Activated naive CD8-positive, alpha-beta T cell treated with anti-CD3 and anti-CD28 coated beads, Interleukin-2, amount 50 U/mL, for 24 hours (primary cell): ENCODE measurements at regions not wholly inside any gene's neighbourhood (a gene's known extent, or its start where the extent isn't known, plus 50 kb on each side); places are given as distances from the start of the nearest gene placed in this dataset.
"Not testable (repeated sequence)": the region's sequence is repeated elsewhere in the genome, so short reads cannot be mapped to it uniquely, and the experiment has no call there.

Source experiments
- ATAC-seq: fragments of 150-1000 bp; cut with Tn5 transposase; one replicate; pipeline ENCODE4 v1.10.0; 2021
- DNase-seq: peaks from one replicate; pipeline ENCODE4 v3.0.0; 2021
- H3K27ac Mint-ChIP-seq: one replicate; pipeline ENCODE4 v1.8.0; 2021; ENCODE audit warnings: mild to moderate bottlenecking, mixed read lengths
- H3K27me3 Mint-ChIP-seq: one replicate; pipeline ENCODE4 v1.8.0; 2021; ENCODE audit warnings: mixed read lengths
- H3K36me3 Mint-ChIP-seq: one replicate; pipeline ENCODE4 v1.8.0; 2021; ENCODE audit warnings: low read depth, mixed read lengths
- H3K4me1 Mint-ChIP-seq: one replicate; pipeline ENCODE4 v1.8.0; 2021; ENCODE audit warnings: mixed read lengths
- H3K4me3 Mint-ChIP-seq: one replicate; pipeline ENCODE4 v1.8.0; 2021; ENCODE audit warnings: mild to moderate bottlenecking, moderate library complexity, mixed read lengths
- H3K9me3 Mint-ChIP-seq: one replicate; pipeline ENCODE4 v1.8.0; 2021; ENCODE audit warnings: mixed read lengths

DNA sequence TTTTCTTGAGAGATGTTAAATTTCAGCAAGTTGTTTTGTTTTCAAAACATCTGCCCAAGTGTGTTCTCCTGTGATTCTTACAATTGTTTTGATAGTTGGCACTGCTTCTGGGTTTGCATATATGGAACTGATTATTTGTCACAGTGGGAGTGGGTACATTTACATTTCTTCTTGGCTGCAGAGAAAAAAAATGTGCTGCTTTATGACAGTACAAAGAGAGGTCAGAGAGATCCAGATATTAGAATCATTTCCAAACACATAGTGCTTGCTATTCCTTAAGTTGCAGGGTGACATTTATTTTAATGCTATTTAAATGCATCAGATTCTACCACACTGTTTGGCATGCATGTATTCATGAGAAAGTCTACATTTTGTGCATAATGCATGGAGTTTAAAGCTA lies 303.5 kb upstream of the MDGA2 start:
- Mint-ChIP-seq H3K4me3 (no peak overlapping the region), H3K9me3 (peaks cover 7% of the 10 kb centered on the region), H3K27ac (no peak overlapping the region), H3K4me1 (no peaks in the 10 kb centered on the region), H3K36me3 (no peaks in the 10 kb centered on the region), H3K27me3 (no peaks in the 10 kb centered on the region)
- ATAC-seq = no peak
- no peak for DNase-seq

DNA sequence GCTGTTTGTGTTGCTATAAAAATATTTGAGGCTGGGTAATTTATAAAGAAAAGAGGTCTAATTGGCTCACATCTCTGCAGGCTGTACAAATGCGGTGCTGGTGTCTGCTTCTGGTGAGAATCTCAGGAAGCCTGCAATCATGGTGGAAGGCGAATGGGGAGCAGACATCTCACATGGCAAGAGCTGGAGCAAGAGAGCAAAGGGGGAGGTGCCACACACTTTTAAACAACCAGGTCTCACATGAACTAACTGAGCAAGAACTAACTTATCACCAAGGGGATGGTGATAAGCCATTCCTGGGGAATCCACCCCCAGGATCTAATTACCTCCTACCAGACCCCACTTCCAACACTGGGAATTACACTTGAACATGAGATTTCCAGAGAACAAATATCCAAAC lies 300.7 kb upstream of the MDGA2 start:
- H3K9me3 Mint-ChIP-seq = peaks cover 6% of the 10 kb centered on the region
- H3K27ac Mint-ChIP-seq = no peak overlapping the region
- H3K4me1 Mint-ChIP-seq = no peaks in the 10 kb centered on the region
- ATAC-seq (no peak), DNase-seq (no peak)
- H3K27me3 Mint-ChIP-seq = no peaks in the 10 kb centered on the region
- H3K36me3 Mint-ChIP-seq = no peaks in the 10 kb centered on the region
- no peak overlapping the region for H3K4me3 Mint-ChIP-seq

DNA sequence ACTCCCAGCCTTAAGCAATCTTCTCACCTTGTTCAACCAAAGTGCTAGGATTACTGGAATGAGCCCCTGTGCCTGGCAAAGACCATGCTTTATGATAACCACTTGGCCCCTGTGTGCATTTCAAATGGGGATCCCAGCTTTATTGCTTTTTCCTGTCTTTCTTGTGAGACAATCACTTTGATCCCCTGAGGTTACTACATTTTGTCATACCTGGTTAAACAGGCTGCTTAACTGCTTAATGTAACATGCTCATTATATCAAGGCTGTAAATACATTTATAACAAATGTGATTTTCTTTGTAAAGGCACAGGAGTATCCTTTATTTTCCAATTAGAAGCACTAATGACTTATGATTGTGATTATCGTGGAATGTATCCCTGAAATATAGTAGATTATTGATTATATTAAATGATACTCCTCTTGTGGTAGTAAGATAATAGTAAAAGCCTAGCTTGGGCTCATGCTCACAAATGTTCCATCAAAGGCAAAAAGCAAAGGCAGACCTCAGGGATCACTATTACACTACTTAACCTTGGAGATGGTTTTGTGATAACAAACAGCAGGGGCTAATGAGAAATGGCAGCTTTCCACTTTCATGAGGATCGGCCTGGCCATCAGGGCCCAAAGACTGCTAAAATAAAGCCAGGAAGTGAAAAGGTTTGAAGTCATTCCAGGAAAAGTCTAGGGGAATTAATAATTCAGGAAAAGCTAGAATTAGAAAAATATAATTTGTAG lies 290.8 kb upstream of the MDGA2 start:
- ATAC-seq (no peak), DNase-seq (no peak)
- no peaks in the 10 kb centered on the region for H3K4me1 Mint-ChIP-seq
- no peaks in the 10 kb centered on the region for H3K36me3 Mint-ChIP-seq
- no peaks in the 10 kb centered on the region for H3K27me3 Mint-ChIP-seq
- no peak overlapping the region for H3K27ac Mint-ChIP-seq
- H3K9me3 Mint-ChIP-seq = peaks cover 4% of the 10 kb centered on the region
- H3K4me3 Mint-ChIP-seq = no peak overlapping the region

DNA sequence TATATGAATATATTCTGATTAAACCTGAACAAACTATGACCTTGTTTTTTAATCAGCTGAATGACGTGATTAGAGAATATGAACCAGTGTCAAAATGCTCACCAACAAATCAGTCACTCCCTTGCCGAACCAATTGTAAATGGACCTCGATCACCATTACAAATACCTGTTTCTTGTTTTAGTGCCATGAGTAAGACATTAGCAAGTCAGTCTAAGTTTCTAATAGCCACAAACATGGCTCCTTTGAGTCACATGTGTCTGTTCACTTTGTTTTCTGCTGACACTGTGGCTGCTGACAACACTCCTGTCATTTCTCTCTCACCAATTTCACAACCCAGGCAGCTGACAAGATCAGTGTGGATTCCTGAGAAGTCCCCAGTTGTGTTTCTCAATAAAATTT lies 286.2 kb upstream of the MDGA2 start:
- H3K36me3 Mint-ChIP-seq = no peaks in the 10 kb centered on the region
- H3K27ac Mint-ChIP-seq = no peak overlapping the region
- no peaks in the 10 kb centered on the region for H3K27me3 Mint-ChIP-seq
- H3K4me3 Mint-ChIP-seq = no peak overlapping the region
- no peaks in the 10 kb centered on the region for H3K4me1 Mint-ChIP-seq
- no peak for DNase-seq
- no peaks in the 10 kb centered on the region for H3K9me3 Mint-ChIP-seq
- ATAC-seq = no peak

DNA sequence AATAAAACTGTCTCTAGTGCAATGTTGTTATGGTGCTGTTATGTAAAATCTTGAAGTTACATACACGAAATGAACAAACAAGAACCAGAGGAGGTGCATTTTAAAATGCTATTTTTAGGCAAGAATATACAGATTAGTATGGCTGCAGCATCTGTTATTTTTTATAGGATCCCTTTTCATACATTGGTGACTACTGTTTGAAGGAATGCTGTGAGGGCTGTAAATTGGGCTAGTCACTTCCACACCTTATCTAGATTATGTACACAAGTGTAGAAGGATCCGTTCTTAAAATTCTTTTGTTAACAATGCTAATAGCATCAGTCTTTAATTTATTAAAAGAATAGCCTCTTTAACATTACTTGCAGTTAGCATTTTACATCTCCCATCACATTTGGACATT lies 284.3 kb upstream of the MDGA2 start:
- ATAC-seq (no peak), DNase-seq (no peak)
- no peaks in the 10 kb centered on the region for H3K36me3 Mint-ChIP-seq
- no peaks in the 10 kb centered on the region for H3K9me3 Mint-ChIP-seq
- no peaks in the 10 kb centered on the region for H3K4me1 Mint-ChIP-seq
- no peaks in the 10 kb centered on the region for H3K27me3 Mint-ChIP-seq
- no peak overlapping the region for H3K4me3 Mint-ChIP-seq
- H3K27ac Mint-ChIP-seq = no peak overlapping the region

DNA sequence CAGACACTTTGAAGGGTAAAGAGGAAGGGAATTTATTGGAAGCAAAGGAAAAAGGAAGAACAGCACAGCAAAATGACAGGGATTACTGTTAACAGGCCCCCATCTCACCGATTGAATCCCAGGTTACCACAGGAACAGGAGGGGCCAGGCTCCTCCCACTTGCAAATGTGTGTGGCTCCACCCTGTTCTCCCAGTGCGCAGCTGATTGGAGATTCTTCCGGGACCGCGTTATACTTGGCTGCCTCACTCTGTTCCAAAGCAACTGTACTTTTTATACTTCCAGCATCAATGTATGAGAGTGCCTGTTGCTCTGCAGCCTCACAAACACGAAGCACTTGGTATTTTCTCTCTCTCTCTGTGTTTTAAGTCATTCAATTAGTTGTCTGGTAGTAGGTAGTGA lies 273.6 kb upstream of the MDGA2 start:
- no peaks in the 10 kb centered on the region for H3K27me3 Mint-ChIP-seq
- no peaks in the 10 kb centered on the region for H3K4me1 Mint-ChIP-seq
- no peak overlapping the region for H3K27ac Mint-ChIP-seq
- DNase-seq (no peak), ATAC-seq (no peak)
- H3K4me3 Mint-ChIP-seq = no peak overlapping the region
- H3K9me3 Mint-ChIP-seq = no peaks in the 10 kb centered on the region
- no peaks in the 10 kb centered on the region for H3K36me3 Mint-ChIP-seq

DNA sequence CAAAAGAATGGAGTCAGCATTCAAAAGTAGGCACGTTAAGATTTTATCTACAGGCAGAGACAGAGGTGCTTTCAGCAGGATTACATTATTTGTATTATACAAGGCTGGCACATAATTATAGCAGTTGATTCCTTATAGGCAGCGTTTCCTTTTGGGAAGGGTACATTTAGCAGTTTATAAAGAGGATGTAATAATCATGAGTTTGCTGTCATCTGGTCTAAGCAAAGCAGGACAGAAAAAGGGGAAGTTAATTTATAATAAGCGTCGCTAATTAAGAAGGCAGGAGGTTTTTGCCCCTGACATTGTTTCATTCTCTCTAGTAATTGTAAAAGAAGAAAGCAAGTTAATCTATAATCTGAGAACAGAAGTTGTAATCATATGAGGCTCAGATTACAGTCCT lies 259.9 kb upstream of the MDGA2 start:
- Mint-ChIP-seq H3K27ac (no peak overlapping the region), H3K9me3 (peaks cover 4% of the 10 kb centered on the region), H3K36me3 (no peaks in the 10 kb centered on the region), H3K4me3 (no peak overlapping the region), H3K27me3 (no peaks in the 10 kb centered on the region), H3K4me1 (no peaks in the 10 kb centered on the region)
- no peak for DNase-seq
- ATAC-seq = no peak

DNA sequence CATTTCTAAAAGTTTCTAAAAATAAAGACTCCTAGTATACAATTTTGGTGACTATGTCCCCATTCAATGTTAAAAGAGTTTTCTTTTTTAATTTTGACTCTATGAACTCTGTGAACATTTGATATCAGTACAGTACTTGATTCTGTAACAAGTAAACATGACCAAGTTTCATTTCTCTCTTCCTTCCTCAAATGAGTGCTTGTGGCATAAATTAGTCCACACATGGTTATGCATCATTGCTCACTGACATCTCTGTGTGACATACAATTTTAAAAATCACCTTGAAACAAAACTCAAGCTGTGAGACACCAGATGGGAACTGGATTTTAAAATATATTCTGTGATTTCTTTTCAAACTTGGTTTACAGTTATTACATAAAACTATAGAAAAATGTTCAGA lies 253.9 kb upstream of the MDGA2 start:
- Mint-ChIP-seq H3K36me3 (no peaks in the 10 kb centered on the region), H3K27ac (no peak overlapping the region), H3K9me3 (peaks cover 10% of the 10 kb centered on the region), H3K4me1 (peaks cover 2% of the 10 kb centered on the region), H3K4me3 (no peak overlapping the region), H3K27me3 (no peaks in the 10 kb centered on the region)
- no peak for DNase-seq
- no peak for ATAC-seq

DNA sequence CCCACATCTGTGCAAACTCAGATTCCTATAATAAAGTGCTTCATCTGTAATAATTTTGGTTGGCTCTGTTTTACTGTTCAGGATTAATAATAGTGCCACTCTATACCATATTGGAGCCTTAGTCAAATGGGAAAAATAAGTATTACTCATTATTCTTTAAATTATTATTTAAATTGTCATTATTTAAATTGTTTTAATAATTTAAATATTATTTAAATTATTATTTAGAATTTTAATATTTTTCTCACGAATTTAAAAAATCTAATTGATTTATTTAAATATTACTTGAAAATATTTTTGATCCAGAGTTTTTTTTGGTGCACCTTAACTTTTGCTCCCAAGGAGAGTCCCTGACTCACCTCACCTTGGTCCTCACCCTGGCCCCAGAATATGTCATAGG lies 245.7 kb upstream of the MDGA2 start:
- Mint-ChIP-seq H3K27ac (no peak overlapping the region), H3K9me3 (peaks cover 8% of the 10 kb centered on the region), H3K4me3 (no peak overlapping the region), H3K27me3 (no peaks in the 10 kb centered on the region), H3K36me3 (no peaks in the 10 kb centered on the region), H3K4me1 (peaks cover 5% of the 10 kb centered on the region)
- DNase-seq (no peak), ATAC-seq (no peak)

DNA sequence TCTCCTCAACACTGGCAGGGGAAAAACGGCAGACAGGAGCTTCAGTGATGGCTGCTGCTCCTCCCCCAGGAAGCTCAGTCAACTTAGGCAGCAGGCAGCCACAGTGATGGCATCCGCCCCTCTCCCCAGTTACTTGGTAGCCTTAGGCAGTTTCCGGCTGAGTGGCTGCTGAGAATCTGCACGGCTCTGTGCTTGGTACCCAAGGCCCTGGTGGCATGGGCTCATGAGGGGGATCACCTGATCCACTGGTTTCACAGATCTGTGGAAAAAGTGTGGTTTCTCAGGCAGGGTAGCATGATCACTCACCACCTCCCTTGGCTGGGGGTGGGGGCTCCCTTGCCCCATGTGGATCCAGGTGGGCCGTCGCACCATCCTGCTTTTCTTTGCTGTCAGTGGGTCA lies 244.6 kb upstream of the MDGA2 start:
- H3K4me1 Mint-ChIP-seq = peaks cover 5% of the 10 kb centered on the region
- no peaks in the 10 kb centered on the region for H3K27me3 Mint-ChIP-seq
- DNase-seq = no peak
- no peak for ATAC-seq
- H3K36me3 Mint-ChIP-seq = no peaks in the 10 kb centered on the region
- peaks cover 4% of the 10 kb centered on the region for H3K9me3 Mint-ChIP-seq
- no peak overlapping the region for H3K27ac Mint-ChIP-seq
- no peak overlapping the region for H3K4me3 Mint-ChIP-seq

DNA sequence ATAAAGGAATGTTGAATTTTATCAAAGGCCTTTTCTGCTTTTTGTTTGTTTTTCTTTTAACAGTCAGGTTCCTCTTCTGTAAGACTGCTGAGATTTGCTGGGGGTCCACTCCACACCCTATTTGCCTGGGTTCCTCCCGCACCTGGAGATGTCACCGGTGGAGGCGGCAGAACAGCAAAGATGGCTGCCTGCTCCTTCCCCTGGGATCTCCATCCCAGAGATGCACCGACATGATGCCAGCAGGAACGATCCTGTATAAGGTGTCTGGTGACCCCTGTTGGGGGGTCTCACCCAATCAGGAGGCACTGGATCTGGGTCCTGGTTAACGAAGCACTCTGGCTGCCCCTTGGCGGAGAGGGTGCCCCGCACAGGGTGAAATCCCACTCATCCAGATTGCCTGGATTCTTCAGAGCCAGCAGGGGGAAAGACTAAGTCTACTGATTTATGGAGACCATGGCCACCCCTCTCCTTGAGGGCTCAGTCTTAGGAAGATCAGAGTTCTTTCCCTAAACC lies 244.0 kb upstream of the MDGA2 start:
- H3K27ac Mint-ChIP-seq = no peak overlapping the region

DNA sequence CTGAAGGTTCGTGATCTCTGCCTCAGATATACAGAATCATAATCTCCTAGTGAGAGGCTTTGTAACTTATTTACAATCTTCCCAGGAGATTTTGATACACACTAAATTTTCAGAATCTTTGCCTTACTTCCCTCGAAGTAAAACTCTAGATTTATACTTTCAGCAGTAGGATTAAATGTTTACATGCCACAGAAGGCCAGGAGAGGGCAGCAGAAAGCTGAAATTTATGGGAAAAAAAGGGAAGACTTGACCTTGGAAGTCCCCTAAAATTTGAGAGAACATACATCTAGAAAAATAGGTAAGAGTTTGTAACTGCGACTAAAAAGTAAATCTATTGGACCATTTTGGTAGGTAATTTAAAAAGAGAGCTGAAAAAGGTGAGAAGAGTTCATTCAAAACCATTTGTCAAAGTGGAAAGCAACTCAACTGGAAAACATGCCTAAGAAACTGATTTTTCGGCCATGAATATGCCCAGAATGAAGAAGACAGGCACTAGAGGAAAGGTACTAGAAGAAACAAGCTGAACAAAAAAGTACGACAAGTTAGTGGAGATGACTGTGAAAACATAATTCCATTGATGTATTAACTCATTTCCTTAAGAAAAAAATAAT lies 242.0 kb upstream of the MDGA2 start:
- Mint-ChIP-seq H3K4me1 (peaks cover 5% of the 10 kb centered on the region), H3K9me3 (peaks cover 4% of the 10 kb centered on the region), H3K36me3 (no peaks in the 10 kb centered on the region), H3K4me3 (no peak overlapping the region), H3K27me3 (no peaks in the 10 kb centered on the region), H3K27ac (no peak overlapping the region)
- no peak for DNase-seq
- ATAC-seq = no peak

More for the DNA sequence above, 244.0 kb upstream of the MDGA2 start:
- peaks cover 5% of the 10 kb centered on the region for H3K4me1 Mint-ChIP-seq
- no peaks in the 10 kb centered on the region for H3K27me3 Mint-ChIP-seq
- ATAC-seq (no peak), DNase-seq (no peak)
- H3K36me3 Mint-ChIP-seq = no peaks in the 10 kb centered on the region
- H3K4me3 Mint-ChIP-seq = no peak overlapping the region
- peaks cover 4% of the 10 kb centered on the region for H3K9me3 Mint-ChIP-seq

DNA sequence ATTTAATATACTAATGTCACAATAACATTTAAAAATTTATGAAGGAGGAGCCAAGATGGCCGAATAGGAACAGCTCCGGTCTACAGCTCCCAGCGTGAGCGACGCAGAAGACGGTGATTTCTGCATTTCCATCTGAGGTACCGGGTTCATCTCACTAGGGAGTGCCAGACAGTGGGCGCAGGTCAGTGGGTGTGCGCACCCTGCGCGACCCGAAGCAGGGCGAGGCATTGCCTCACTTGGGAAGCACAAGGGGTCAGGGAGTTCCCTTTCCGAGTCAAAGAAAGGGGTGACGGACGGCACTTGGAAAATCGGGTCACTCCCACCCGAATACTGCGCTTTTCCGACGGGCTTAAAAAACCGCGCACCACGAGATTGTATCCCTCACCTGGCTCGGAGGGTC lies 225.7 kb upstream of the MDGA2 start:
- not testable (repeated sequence) for H3K27me3 Mint-ChIP-seq, DNase-seq, ATAC-seq, H3K4me1 Mint-ChIP-seq, H3K27ac Mint-ChIP-seq, H3K4me3 Mint-ChIP-seq, H3K36me3 Mint-ChIP-seq
- peaks cover 10% of the 10 kb centered on the region for H3K9me3 Mint-ChIP-seq

DNA sequence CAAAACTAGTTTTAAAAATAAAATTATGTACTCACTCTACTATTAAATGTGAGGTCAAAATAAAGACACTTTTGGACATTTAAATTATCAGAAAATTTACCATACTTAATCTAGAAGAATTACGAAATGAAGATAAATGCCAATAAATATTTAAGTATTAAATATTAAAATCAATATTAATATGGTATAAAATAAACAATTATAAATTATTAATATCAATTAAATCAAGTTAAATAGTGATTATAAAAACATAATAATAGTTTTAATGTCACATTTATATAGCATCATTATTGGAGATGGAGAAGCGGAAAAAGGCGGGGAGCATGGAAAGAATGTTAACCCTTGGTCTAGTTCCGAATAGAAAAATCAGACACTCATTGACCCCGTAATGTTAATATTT lies 224.3 kb upstream of the MDGA2 start:
- no peak overlapping the region for H3K27ac Mint-ChIP-seq
- no peaks in the 10 kb centered on the region for H3K4me1 Mint-ChIP-seq
- peaks cover 10% of the 10 kb centered on the region for H3K9me3 Mint-ChIP-seq
- H3K36me3 Mint-ChIP-seq = no peaks in the 10 kb centered on the region
- H3K27me3 Mint-ChIP-seq = no peaks in the 10 kb centered on the region
- ATAC-seq = no peak
- DNase-seq = no peak
- H3K4me3 Mint-ChIP-seq = no peak overlapping the region

DNA sequence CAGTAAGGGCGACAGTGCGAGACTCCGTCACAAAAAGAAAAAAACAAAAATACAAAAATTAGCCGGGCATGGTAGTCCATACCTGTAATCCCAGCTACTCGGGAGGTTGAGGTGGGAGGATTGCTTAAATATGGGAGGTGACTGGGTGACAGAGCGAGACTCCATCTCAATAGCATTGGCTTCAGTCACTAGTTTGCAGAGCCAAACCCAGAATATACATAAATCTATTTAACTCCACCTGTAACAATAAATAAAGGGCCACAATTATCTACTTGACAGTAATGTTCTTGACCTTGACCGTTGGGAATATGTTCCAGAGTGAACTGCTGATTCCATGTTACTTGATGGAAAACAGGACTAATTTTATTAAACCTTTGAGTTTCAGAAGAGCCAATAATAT lies 198.9 kb upstream of the MDGA2 start:
- Mint-ChIP-seq H3K4me3 (no peak overlapping the region), H3K9me3 (no peaks in the 10 kb centered on the region), H3K27ac (no peak overlapping the region), H3K27me3 (no peaks in the 10 kb centered on the region), H3K4me1 (no peaks in the 10 kb centered on the region), H3K36me3 (no peaks in the 10 kb centered on the region)
- no peak for DNase-seq
- no peak for ATAC-seq
